GM20000 (cell line): ENCODE measurements at regions not wholly inside any gene's neighbourhood (a gene's known extent, or its start where the extent isn't known, plus 50 kb on each side); places are given as distances from the start of the nearest gene placed in this dataset.

Experiments used
- DNase-seq: peaks from one replicate; pipeline ENCODE4 v3.0.0; 2012; ENCODE audit warnings: low spot score
- CTCF ChIP-seq: IDR thresholded peaks from 2 replicates; pipeline ENCODE4 v1.5.1; 2012; ENCODE audit warnings: mild to moderate bottlenecking, control low read depth; ENCODE audit errors: extremely low read depth, missing control alignments

GRCh38 chr1:87728169-87728568, 399.5 kb downstream of the LMO4 start:
- TF ChIP-seq CTCF: no peak

GRCh38 chr1:87730274-87731216, 401.9 kb downstream of the LMO4 start:
- no peak for TF ChIP-seq CTCF
- no peak for DNase-seq

More at GRCh38 chr1:87728169-87728568, 399.5 kb downstream of the LMO4 start:
- DNase-seq: no peak

GRCh38 chr1:87733386-87733785, 404.7 kb downstream of the LMO4 start:
- no peak for DNase-seq

GRCh38 chr1:87735750-87736149, 407.1 kb downstream of the LMO4 start:
- no peak for DNase-seq
- no peak for TF ChIP-seq CTCF

More at GRCh38 chr1:87733386-87733785, 404.7 kb downstream of the LMO4 start:
- TF ChIP-seq CTCF: no peak

- TF ChIP-seq CTCF: no peak
- no peak for DNase-seq
Observed at GRCh38 chr1:87739141-87739540, 410.5 kb downstream of the LMO4 start.

- no peak for DNase-seq
- TF ChIP-seq CTCF: no peak
Observed at GRCh38 chr1:87739704-87740103, 411.0 kb downstream of the LMO4 start.

- DNase-seq: no peak
- no peak for TF ChIP-seq CTCF
Observed at GRCh38 chr1:87743256-87743655, 414.6 kb downstream of the LMO4 start.
